IMR-90 (cell line): ENCODE measurements at regions not wholly inside any gene's neighbourhood (a gene's known extent, or its start where the extent isn't known, plus 50 kb on each side); places are given as distances from the start of the nearest gene placed in this dataset.

Source experiments
- ATAC-seq: fragments of 200-7000 bp; cut with Tn5 transposase; 2 replicates; pipeline ENCODE4 v1.9.1; 2020; ENCODE audit warnings: low read depth, mild to moderate bottlenecking, moderate library complexity
- BruUV-seq: library from RNA; stranded (reverse); fragments of 400-500 nt; replicated peaks from 2 replicates; lab custom pipeline; 2021; lab: Mats Ljungman, UMichigan
- CTCF ChIA-PET: fragments of 300-600 bp; formaldehyde crosslinking; extraction: SDS; loops from one replicate; lab custom pipeline; 2021; ENCODE audit warnings: antibody characterized with exemption; lab: Yijun Ruan, JAX
- POLR2A ChIA-PET: fragments of 300-600 bp; sonication (Branson Sonifier 250); formaldehyde crosslinking; loops from one replicate; lab custom pipeline; 2022; ENCODE audit warnings: antibody characterized with exemption; ENCODE audit not compliant: unreplicated experiment; lab: Charles Lee
- DNase-seq: peaks from one replicate; pipeline ENCODE4 v3.0.0; 2013
- H2AFZ ChIP-seq: replicated peaks from 2 replicates; pipeline ENCODE3; 2013; ENCODE audit warnings: low read length, mild to moderate bottlenecking; ENCODE audit not compliant: poor library complexity
- H2AK5ac ChIP-seq: 2 replicates; pipeline ENCODE4 v1.6.1; 2013; ENCODE audit warnings: low read depth, low read length, inconsistent platforms
- H2AK9ac ChIP-seq: replicated peaks from 2 replicates; pipeline ENCODE3; 2013; ENCODE audit warnings: mild to moderate bottlenecking, low read depth, low read length, moderate library complexity; ENCODE audit not compliant: poor library complexity
- H2BK120ac ChIP-seq: 2 replicates; pipeline ENCODE4 v1.6.1; 2013; ENCODE audit warnings: low read depth, low read length, inconsistent platforms
- H2BK15ac ChIP-seq: 3 replicates; pipeline ENCODE4 v1.6.1; 2013; ENCODE audit warnings: low read depth, low read length, inconsistent platforms
- H2BK20ac ChIP-seq: 2 replicates; pipeline ENCODE4 v1.6.1; 2013; ENCODE audit warnings: low read depth, mild to moderate bottlenecking, inconsistent platforms, low read length, moderate library complexity
- H2BK5ac ChIP-seq: 2 replicates; pipeline ENCODE4 v1.6.1; 2013; ENCODE audit warnings: mild to moderate bottlenecking, low read depth, low read length, inconsistent platforms; ENCODE audit not compliant: poor library complexity, severe bottlenecking
- H3K14ac ChIP-seq: replicated peaks from 2 replicates; pipeline ENCODE4 v1.6.1; 2013; ENCODE audit warnings: low read depth, low read length, inconsistent platforms
- H3K18ac ChIP-seq: 2 replicates; pipeline ENCODE4 v1.6.1; 2013; ENCODE audit warnings: low read depth, low read length, control low read depth
- H3K23ac ChIP-seq: 2 replicates; pipeline ENCODE4 v1.6.1; 2013; ENCODE audit warnings: low read depth, low read length, inconsistent platforms
- H3K27ac ChIP-seq: 2 replicates; pipeline ENCODE4 v1.5.1; 2013; ENCODE audit warnings: mild to moderate bottlenecking, control low read depth, low read length; ENCODE audit not compliant: insufficient read depth
- H3K27me3 ChIP-seq: 2 replicates; pipeline ENCODE4 v1.6.1; 2013; ENCODE audit warnings: low read length; ENCODE audit not compliant: control insufficient read depth, insufficient read depth
- H3K36me3 ChIP-seq: 2 replicates; pipeline ENCODE4 v1.6.1; 2013; ENCODE audit warnings: low read length, mixed read lengths; ENCODE audit not compliant: control insufficient read depth, insufficient read depth
- H3K4ac ChIP-seq: 2 replicates; pipeline ENCODE4 v1.6.1; 2013; ENCODE audit warnings: low read depth, low read length, inconsistent platforms
- H3K4me1 ChIP-seq: 2 replicates; pipeline ENCODE4 v1.6.1; 2013; ENCODE audit warnings: low read length, mixed read lengths; ENCODE audit not compliant: control insufficient read depth, insufficient read depth
- H3K4me2 ChIP-seq: 2 replicates; pipeline ENCODE4 v1.6.1; 2013; ENCODE audit warnings: low read depth, mild to moderate bottlenecking, control low read depth, low read length, moderate library complexity
- H3K4me3 ChIP-seq: 2 replicates; pipeline ENCODE4 v1.5.1; 2013; ENCODE audit warnings: low read depth, mild to moderate bottlenecking, control low read depth, low read length, moderate library complexity; ENCODE audit not compliant: insufficient read depth
- H3K56ac ChIP-seq: 2 replicates; pipeline ENCODE4 v1.6.1; 2013; ENCODE audit warnings: low read length, inconsistent platforms; ENCODE audit not compliant: insufficient read depth; ENCODE audit errors: extremely low read depth
- H3K79me1 ChIP-seq, 2 experiments: 2 replicates each; pipeline ENCODE4 v1.6.1; 2013; ENCODE audit warnings: low read length in 2 of 2, inconsistent platforms in 1 of 2, low read depth in 1 of 2
- H3K9ac ChIP-seq: 2 replicates; pipeline ENCODE4 v1.6.1; 2013; ENCODE audit warnings: low read depth, low read length, control low read depth
- H3K9me1 ChIP-seq: 2 replicates; pipeline ENCODE4 v1.6.1; 2013; ENCODE audit warnings: low read length, inconsistent platforms; ENCODE audit not compliant: insufficient read depth
- H3K9me3 ChIP-seq: 2 replicates; pipeline ENCODE4 v1.6.1; 2013; ENCODE audit warnings: low read length; ENCODE audit not compliant: control insufficient read depth, insufficient read depth
- H4K20me1 ChIP-seq: 2 replicates; pipeline ENCODE4 v1.6.1; 2013; ENCODE audit warnings: low read length, inconsistent platforms; ENCODE audit not compliant: insufficient read depth
- H4K5ac ChIP-seq: 2 replicates; pipeline ENCODE4 v1.6.1; 2013; ENCODE audit warnings: mild to moderate bottlenecking, low read depth, low read length, control low read depth
- H4K8ac ChIP-seq, 2 experiments: 2 replicates each; pipeline ENCODE4 v1.6.1; 2013; ENCODE audit warnings: low read depth in 2 of 2, low read length in 2 of 2, control low read depth in 1 of 2, inconsistent platforms in 1 of 2
- H4K91ac ChIP-seq: 2 replicates; pipeline ENCODE4 v1.6.1; 2013; ENCODE audit warnings: low read depth, low read length, inconsistent platforms; ENCODE audit not compliant: insufficient read depth
- BHLHE40 ChIP-seq: fragments of 150-350 bp; IDR thresholded peaks from 2 replicates; pipeline ENCODE4 v1.6.1; 2016; ENCODE audit warnings: mild to moderate bottlenecking, low read depth, low read length
- CEBPB ChIP-seq: IDR thresholded peaks from 2 replicates; pipeline ENCODE4 v1.6.1; 2012; ENCODE audit warnings: low read depth, low read length, improper control_type of control experiment
- CHD1 ChIP-seq: IDR thresholded peaks from 2 replicates; pipeline ENCODE4 v1.6.1; 2012; ENCODE audit warnings: low read depth, low read length, improper control_type of control experiment
- CTCF ChIP-seq: conservative IDR thresholded peaks from 2 replicates; pipeline ENCODE4 v1.5.1; 2012; ENCODE audit warnings: mild to moderate bottlenecking, low read depth, low read length, improper control_type of control experiment
- ELK1 ChIP-seq: fragments of 150-350 bp; IDR thresholded peaks from 2 replicates; pipeline ENCODE4 v1.6.1; 2016; ENCODE audit warnings: low read depth, mild to moderate bottlenecking, low read length, moderate library complexity, borderline replicate concordance
- FOS ChIP-seq: fragments of 150-350 bp; IDR thresholded peaks from 2 replicates; pipeline ENCODE4 v1.6.1; 2016; ENCODE audit warnings: low read depth, low read length
- MAFK ChIP-seq: IDR thresholded peaks from 2 replicates; pipeline ENCODE4 v1.6.1; 2012; ENCODE audit warnings: low read depth, low read length, improper control_type of control experiment
- MAZ ChIP-seq: IDR thresholded peaks from 2 replicates; pipeline ENCODE4 v1.6.1; 2012; ENCODE audit warnings: low read depth, mild to moderate bottlenecking, low read length, improper control_type of control experiment, moderate library complexity, borderline replicate concordance
- MXI1 ChIP-seq: IDR thresholded peaks from 2 replicates; pipeline ENCODE4 v1.6.1; 2012; ENCODE audit warnings: low read depth, mild to moderate bottlenecking, low read length, moderate library complexity, borderline replicate concordance
- NFE2L2 ChIP-seq: fragments of 150-350 bp; IDR thresholded peaks from 2 replicates; pipeline ENCODE4 v1.6.1; 2016; ENCODE audit warnings: low read depth, mild to moderate bottlenecking, low read length
- POLR2A ChIP-seq: IDR thresholded peaks from 2 replicates; pipeline ENCODE4 v1.6.1; 2012; ENCODE audit warnings: mild to moderate bottlenecking, low read depth, low read length
- RAD21 ChIP-seq: IDR thresholded peaks from 2 replicates; pipeline ENCODE4 v1.6.1; 2012; ENCODE audit warnings: low read length, improper control_type of control experiment
- RCOR1 ChIP-seq: IDR thresholded peaks from 2 replicates; pipeline ENCODE4 v1.6.1; 2012; ENCODE audit warnings: mild to moderate bottlenecking, low read length, improper control_type of control experiment; ENCODE audit not compliant: insufficient replicate concordance
- RFX5 ChIP-seq: IDR thresholded peaks from 2 replicates; pipeline ENCODE4 v1.8.0; 2012; ENCODE audit warnings: low read depth, mild to moderate bottlenecking, low read length, moderate library complexity
- SMC3 ChIP-seq: fragments of 150-350 bp; IDR thresholded peaks from 2 replicates; pipeline ENCODE4 v1.6.1; 2016; ENCODE audit warnings: low read depth, mild to moderate bottlenecking, antibody characterized with exemption, low read length, moderate library complexity
- USF2 ChIP-seq: fragments of 150-350 bp; IDR thresholded peaks from 2 replicates; pipeline ENCODE4 v1.6.1; 2017; ENCODE audit warnings: mild to moderate bottlenecking, antibody characterized with exemption, low read length, low read depth
- dilution Hi-C: fragments of 300-500 bp; cut with HindIII; formaldehyde crosslinking; loops from one replicate; pipeline ENCODE4 v1.14.3; 2018; ENCODE audit warnings: low sequenced_read_pairs; ENCODE audit not compliant: unreplicated experiment
- in situ Hi-C: fragments of 300-500 bp; cut with MboI; formaldehyde crosslinking; loops from 3 replicates; pipeline ENCODE4 v1.14.3; 2019; ENCODE audit warnings: low sequenced_read_pairs, inconsistent platforms, mixed read lengths
- intact Hi-C: fragments of 100-400 bp; cut with micrococcal nuclease; formaldehyde crosslinking; loops from 2 replicates; pipeline ENCODE4 v1.10.0; 2022

- peak overlapping the region; percentile 2; the same call in 1 of the 2 replicates for H3K18ac ChIP-seq
- no peaks in the 10 kb centered on the region for H3K36me3 ChIP-seq
- H4K8ac ChIP-seq = peak overlapping the region in 1 of 2 experiments; percentile 1; a peak in 1 of 4 replicates
- H3K9me1 ChIP-seq = no peaks in the 10 kb centered on the region
- no peaks in the 10 kb centered on the region; the same call in 1 of the 2 replicates for H3K27me3 ChIP-seq
- ATAC-seq (peak; percentile 27; the same call in 1 of the 2 replicates), DNase-seq (peak; percentile 30)
- no peaks in the 10 kb centered on the region; the same call in 1 of the 2 replicates for H3K4me1 ChIP-seq
- H3K4me2 ChIP-seq = peak overlapping the region; percentile 18; the same call in 1 of the 2 replicates
- peak overlapping the region; percentile 25; the same call in 1 of the 2 replicates for H3K14ac ChIP-seq
- H2BK20ac ChIP-seq = peak overlapping the region; percentile 65
- no peak overlapping the region for H2BK15ac ChIP-seq
- TF ChIP-seq NFE2L2 = no peak
- no peak for TF ChIP-seq RCOR1
- no peak for TF ChIP-seq MXI1
- no peak for TF ChIP-seq FOS
- TF ChIP-seq RFX5 = no peak
- no peak for TF ChIP-seq BHLHE40
- no peak for TF ChIP-seq ELK1
- no peak for TF ChIP-seq CTCF
- TF ChIP-seq CHD1 = no peak
- TF ChIP-seq MAFK = no peak
- TF ChIP-seq SMC3 = no peak
- TF ChIP-seq RAD21 = no peak
- no peak for TF ChIP-seq MAZ
- TF ChIP-seq POLR2A = no peak
- no peak for TF ChIP-seq CEBPB
- no peak for TF ChIP-seq USF2
- no peaks in the 10 kb centered on the region for H3K79me1 ChIP-seq
- peak overlapping the region; percentile 50; the same call in 1 of the 2 replicates for H2BK120ac ChIP-seq
- H3K4me3 ChIP-seq = no peak overlapping the region
- H3K9ac ChIP-seq = no peak overlapping the region
- H3K27ac ChIP-seq = no peak overlapping the region
- H4K20me1 ChIP-seq = no peaks in the 10 kb centered on the region
- dilution Hi-C loops = no loop called here
- peak overlapping the region; percentile 65 for H2BK5ac ChIP-seq
- H4K91ac ChIP-seq = no peak overlapping the region
- in situ Hi-C loops = no loop called here
- H3K9me3 ChIP-seq = no peaks in the 10 kb centered on the region
- H4K5ac ChIP-seq = no peak overlapping the region
- no peak overlapping the region for H3K23ac ChIP-seq
- ChIA-PET POLR2A (no interaction called here), CTCF (no interaction called here)
- no peak overlapping the region for H2AK5ac ChIP-seq
- H2AK9ac ChIP-seq = no peak overlapping the region
- no peak overlapping the region for H2AFZ ChIP-seq
- peak overlapping the region; percentile 28; the same call in 1 of the 2 replicates for H3K4ac ChIP-seq
- intact Hi-C loops = no loop called here
- BruUV-seq = no TSS peak
- H3K56ac ChIP-seq = no peak overlapping the region
Measured at GRCh38 chr4:151921386-151921785, 160.6 kb upstream of the GATB start.
